ENCODE measurements at regions not wholly inside any gene's neighbourhood (a gene's known extent, or its start where the extent isn't known, plus 50 kb on each side); places are given as distances from the start of the nearest gene placed in this dataset.

- TF ChIP-seq EP300 (IDR thresholded peaks at IDR 0.05) (no peak), POLR2A (IDR thresholded peaks at IDR 0.05) (no peak)
Measured at GRCh38 chr14:35975814-35976213, 149.7 kb downstream of the BRMS1L start.

Data from tibial nerve (tissue), 3 donors.